HG03064 (cell line): ENCODE measurements at regions not wholly inside any gene's neighbourhood (a gene's known extent, or its start where the extent isn't known, plus 50 kb on each side); places are given as distances from the start of the nearest gene placed in this dataset.

Experiments used
- ATAC-seq: cut with Tn5 transposase; IDR thresholded peaks from one replicate; pipeline ENCODE4 v1.9.1; 2021; ENCODE audit warnings: low read depth; ENCODE audit not compliant: unreplicated experiment

DNA sequence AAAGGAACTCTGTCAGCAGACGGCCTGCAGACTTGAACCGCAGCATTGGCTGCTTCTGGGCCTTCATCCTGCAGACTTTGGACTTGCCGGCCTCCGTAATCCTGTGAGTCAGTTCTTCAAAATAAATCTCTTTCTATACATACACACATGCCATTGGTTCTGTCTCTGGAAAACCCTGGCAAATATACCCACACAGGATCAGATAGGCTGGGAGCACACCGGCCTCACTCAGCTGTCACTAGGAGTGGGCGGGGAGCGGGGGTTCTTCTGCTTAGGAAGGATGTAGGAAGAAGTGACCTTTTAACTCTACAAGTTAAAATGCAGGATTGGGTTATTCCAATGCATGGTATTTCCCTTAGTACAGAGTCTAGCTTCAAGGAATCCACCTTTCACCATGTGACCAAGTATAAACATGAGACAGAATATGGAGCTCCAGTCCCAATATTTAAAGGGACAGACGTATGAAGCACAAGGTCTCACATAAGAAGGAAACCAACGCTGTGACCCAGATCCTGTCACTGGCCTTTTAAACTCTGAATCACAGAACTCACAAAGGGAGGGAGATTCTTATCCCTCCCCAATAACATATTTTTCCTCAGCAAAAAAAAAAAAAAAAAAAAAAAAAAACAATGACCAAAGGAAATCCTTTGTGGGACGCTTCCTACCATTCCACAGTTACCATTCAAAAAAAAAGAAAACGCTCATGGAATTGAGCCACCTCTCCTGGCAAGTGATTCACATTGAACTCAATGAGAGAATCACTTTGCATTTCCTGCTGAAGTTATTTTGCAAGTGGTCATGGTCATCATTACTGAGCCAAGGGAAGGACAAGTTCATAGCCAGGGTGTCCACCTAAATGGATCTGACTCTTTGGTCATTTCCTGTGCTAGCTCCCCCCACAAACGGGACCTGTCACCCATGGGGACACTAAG is 352.9 kb downstream of the FOXO1 start:
- ATAC-seq, result no peak

DNA sequence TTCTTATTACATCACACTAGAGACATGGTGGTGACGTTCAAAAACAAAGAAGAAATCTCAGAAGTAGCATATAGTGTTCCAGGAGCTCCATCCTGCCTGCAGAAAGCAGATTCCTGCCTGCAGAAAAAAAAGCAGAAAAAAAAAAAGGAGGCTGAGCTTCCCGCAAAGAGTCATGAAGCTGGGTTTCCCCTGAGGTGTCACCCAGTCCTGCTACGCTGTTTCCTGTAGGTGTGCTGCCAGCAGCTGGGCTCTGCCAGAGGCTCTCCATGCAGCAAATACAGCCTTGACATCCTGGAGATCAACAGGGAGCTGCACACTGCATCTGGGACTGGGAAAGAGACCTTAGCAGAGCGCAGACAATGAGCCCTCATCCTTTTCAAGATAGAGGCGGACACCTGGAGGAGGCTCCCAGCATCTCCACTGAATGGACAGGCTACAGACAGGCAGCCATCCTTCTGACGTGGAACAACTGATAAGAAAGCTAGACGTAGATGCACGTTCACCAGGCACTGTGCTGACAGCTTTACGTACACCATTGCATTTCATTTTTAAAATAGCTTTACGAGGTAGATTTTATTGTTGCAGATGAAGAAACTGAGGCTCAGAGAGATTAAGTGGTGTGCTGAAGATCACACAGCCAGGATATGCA is 350.9 kb downstream of the FOXO1 start:
- ATAC-seq, result no peak

DNA sequence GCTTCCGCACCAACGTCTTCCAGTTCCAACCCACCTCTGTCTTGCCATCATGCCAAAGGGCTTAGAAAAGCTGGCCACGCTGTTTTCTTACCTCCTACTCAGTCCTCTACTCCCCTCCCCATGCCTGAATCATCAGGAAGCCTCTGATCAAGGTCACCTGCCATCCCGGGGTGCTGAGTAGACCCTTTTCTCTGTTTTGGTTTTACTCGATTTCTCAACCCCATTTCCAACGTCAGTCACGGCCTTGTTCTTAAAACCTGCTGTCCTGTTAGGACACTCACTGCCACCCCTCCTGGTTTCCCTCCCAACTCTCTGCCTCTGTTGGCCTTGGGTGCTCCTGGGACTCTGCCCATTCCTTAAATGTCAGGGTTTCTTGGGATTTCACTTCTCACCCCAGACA is 350.1 kb downstream of the FOXO1 start:
- ATAC-seq, result no peak

DNA sequence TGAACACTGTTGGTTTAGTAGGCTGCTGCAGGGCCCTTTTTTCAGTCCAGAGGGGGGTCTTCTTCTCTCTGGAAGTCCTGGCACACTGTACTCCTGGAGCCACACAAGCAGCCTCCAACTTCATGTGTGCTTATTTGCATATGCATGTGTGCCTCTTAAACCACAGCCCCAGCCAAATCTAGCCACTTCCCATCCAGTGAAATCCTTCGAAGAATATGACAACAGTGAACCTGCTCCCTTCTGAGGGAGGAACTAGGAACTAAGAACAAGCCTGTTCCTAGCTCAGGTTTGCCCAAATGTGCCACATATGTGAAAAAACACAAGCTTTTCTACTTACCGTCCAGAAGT is 348.5 kb downstream of the FOXO1 start:
- ATAC-seq, result no peak

DNA sequence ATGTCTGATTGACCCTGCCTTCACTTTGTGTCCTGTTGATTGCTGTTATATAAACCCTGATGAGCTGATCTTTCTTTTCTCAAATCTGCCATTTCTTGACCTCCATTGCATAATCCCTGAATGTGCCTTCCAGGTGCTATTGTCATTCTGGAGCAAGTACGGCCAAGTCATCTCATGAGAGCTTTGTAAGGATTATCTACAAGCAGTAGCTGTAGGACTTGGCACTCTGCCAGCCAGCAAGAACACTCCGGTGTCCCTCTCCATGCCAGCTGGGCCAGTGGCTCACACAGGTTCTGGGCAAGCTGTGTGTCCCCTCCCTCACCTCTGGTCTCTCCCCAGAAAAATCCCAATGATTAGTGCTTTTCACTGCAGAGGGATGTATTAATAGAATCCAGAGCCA is 348.1 kb downstream of the FOXO1 start:
- ATAC-seq, result no peak

DNA sequence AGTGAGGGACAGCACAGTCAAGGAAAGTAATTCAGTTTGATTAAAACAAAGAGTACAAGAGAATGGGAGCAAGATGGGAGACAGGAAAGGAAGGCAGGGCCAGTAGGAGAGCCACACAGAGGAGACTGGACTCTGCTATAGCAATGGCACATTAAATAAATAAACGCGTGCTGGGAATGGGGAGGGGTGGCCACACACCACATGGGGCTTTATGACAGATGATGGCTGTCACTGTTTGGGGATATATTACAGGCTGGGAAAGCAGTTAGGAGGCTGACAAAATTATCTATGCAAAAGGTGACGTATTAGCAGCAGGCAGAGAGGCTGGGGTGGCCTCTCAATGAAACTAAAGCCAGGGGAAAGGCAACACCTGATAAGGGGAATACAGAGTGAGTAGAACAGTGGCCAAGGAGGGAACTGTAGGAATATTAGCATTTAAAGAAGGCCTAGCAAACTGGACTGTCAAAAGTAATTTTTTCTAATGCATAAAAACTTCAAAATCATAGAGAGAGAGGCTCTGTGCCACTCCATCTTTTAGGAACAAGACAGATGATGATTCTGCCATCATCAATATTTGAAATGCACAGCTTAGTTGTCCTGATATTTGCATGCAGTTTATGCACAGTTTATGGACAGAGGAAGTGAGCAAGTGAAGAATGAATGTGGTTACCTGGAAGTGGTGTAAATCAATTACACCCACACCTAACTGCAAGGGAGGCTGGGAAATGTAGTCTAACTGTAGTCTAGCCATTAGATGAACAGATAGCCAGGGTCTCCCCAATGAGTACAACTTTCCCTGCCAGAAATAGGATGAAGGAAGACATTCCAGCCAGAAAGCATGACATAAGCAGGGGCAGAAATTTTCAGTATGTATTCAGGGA is 346.5 kb downstream of the FOXO1 start:
- ATAC-seq, result no peak

DNA sequence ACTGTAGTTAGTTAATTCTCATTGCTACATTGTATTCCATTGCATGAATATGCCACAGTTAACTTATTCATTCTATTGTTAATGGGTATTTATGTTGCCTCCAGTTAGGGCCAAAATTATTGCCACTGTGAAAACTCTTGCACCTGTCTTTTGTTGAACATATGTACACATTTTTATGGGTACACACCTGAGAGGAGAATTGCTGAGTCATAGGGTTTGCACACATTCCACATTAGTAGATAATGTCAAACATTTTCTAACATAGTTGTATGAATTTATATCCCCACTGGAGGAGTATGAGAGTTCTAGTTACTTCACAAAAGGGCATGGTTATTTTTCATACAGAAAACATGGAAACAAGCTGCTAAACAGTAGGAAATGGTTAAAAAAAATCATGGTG is 338.4 kb downstream of the FOXO1 start:
- ATAC-seq, result no peak

DNA sequence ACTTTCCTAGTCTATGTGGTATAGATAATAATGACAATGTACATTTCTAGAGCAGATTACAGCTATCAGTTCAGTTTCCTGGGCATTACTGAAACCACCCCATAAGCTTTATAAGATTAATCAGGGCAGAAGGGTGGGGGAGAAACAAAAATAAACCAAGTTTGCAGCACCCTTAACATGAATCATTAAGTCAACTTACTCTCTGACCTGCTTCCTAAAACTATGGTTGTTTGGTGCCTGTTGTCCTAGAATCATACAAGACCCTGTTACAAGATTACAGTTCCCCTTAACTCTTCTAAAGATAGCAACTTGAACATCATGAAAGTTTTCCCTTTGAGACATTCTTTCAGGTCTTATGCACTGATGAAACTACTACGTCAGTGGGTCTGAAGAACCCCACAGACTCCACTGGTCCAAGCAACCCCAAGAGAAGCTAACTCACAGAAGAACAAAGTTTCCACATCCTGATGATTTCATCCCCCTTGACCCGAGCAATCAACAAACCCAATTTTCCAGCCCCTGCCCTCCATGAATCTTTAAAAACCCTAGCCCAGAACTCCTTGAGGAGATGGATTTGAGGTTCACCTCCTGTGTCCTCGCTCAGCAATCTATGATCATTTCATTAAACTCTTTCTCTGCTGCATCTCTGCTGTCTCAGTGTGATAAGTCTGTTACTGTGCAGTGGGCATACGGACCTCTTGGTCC is 336.5 kb downstream of the FOXO1 start:
- ATAC-seq, result no peak

DNA sequence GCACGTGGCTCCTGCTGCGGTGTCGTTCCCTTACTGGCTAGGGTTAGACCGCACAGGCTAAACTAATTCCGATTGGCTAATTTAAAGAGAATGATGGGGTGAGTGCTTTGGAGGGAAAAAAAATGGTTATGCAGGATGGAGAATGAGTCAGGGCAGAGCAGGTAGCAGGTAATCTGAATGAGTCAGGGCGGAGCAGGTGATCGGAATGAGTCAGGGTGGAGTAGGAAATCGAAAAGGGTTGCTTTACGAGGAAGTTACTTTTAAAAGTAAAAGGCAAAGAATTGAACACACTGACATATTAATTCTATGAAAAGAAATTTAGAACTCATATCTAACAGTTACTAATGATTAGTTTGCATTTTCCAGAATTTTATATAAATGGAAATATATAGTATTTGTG is 335.5 kb downstream of the FOXO1 start:
- no peak for ATAC-seq

DNA sequence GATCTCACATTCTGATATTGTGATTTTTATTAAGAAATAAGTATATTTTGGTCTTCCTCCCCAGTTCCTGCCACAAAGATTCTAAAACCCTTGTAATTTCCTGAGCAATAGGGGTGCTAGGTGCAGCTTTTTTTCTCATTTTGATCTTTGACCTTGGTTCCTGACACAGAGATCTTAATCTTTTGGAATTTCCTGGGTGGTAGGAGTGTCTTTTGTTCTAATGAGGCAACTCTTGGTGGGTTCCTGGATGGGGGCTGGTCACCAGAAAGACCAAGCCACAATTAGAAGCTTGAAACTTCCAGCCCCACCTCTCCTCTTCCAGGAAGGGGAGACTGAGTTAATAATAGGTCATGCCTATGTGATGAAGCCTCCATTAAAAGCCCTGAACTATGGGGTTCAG is 334.6 kb downstream of the FOXO1 start:
- ATAC-seq, result no peak

DNA sequence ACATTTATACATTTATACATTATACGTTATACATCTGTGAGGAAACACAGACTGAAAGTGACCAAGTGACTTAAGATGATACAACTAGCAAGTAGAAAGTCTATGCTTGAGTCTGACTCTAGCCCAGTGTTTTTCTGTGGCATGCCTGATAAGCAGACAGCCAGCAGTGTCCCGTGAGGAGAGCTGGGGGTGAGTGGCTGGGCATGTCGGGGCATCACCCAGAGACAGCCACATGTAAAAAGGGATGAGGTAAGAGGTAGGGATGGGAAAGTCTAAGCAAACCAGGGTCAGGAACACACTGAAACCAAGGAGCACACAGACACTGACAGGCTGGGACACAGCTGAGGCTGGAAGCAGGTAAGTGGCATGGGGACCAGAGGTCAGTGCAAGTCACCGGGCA is 333.2 kb downstream of the FOXO1 start:
- no peak for ATAC-seq

DNA sequence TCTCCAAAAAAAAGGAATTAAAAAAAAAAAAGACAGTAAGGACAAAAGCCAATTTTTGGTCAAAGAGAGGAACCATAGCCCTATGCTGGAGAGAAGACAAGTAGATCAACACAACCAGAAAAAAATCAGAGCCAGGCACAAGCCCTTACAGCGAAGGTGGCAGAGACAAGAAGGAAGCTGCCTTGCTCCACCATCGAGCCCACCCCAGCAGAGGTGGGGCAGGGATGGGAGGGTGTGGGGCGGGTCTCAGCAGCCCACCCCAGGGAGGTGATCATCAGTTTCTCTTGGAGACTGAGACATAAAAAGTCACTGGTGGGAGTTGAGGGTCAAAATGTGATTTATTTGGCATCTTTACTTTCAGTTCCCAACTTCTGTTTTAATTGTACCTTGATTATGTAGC is 332.4 kb downstream of the FOXO1 start:
- ATAC-seq, result no peak

DNA sequence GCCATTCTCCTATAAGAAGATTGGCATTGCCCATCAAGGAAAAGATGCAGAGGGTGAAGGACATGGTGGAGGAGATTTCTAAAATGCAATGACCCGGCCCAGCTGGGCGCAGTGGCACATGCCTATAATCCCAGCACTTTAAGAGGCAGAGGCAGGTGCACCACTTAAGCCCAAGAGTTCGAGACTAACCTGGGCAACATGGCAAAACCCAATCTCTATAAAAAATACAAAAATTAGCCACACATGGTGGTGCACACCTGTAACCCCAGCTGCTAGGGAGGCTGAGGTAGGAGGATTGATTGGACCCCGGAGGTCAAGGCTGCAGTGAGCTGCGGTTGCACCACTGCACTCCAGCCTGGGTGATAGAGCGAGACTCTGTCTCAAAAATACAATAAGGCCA is 331.8 kb downstream of the FOXO1 start:
- no peak for ATAC-seq

DNA sequence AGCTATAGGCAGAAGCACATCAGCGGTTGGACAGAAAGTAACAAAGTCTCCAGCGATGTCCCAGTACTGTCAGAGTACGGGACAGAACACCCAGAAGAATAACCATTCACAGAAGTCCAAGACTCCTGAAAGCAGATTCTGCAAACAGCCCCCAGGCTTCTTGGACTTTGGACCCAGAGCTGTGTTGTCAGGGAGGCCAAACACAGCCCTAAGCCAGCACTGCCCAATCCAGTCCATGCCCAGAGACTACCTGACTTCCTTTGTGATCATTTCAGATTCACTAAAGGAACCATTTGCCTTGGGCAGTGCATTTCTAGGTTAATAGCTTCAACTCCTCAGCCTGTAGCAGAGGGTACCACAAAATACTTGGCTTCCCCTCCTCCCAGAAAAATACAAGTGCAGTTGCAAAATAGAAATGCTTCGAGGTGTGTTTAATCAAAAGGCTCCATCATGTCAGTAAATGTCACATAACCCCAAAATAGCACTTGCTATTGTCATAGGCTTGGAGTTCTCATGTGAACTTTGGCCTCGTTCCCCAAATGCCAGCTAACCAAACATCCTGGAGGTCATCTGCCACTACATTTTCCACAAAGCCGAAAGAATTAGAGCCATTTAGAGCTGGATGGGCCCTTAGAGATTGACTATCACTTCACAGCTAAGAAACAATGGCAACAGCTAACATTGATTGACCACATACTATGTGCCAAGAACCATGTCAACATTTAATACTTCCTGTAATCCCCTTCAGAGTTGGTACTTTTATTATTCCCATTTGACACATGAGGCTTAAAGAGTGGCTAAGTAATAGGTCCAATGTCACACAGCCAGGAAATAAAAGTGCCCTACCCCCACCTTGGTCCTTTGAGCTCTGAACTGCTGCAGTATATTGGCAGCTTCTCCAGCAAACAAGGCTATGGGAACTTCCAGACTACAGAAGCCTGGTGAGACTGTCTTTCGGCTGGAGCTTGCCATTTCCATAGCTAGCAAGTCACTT is 329.9 kb downstream of the FOXO1 start:
- no peak for ATAC-seq

DNA sequence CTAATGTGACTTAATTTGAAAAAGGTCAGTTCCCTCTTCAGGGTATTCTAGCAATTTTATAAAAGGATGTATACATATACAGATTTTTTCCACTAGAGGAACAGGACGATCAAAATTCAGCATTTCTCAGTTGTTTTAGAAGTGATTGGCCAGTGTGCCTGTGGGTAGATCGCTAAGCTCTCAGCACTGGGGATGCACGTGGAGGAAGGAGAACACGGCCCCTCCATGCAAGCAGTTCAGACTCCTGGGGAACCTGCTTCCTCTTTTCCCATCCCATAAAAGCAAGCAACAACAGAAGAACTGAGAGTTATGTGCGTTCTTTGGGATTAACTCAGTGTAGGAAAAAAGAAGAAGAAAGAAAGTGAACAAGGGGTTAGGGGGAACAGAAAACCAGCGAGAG is 328.8 kb downstream of the FOXO1 start:
- no peak for ATAC-seq

DNA sequence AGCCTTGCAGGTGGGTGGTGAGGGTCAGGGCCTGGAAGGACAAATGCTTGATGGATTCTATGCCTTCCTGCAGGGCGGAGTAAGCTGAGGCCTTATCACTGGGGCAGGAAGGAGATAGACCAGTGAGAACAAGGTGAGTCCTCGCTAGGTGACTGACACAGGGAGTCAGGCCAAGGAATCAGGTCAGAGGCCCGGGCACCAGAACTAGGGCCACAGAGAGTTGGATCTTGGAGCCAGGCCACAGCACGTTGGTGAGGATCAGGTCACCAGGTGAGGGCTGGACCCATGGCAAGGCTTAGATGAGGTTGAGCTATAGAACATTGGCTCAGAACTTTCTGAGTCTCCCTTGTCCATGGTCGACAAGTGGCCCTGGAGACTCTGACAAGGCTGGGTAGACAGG is 328.2 kb downstream of the FOXO1 start:
- ATAC-seq, result no peak

DNA sequence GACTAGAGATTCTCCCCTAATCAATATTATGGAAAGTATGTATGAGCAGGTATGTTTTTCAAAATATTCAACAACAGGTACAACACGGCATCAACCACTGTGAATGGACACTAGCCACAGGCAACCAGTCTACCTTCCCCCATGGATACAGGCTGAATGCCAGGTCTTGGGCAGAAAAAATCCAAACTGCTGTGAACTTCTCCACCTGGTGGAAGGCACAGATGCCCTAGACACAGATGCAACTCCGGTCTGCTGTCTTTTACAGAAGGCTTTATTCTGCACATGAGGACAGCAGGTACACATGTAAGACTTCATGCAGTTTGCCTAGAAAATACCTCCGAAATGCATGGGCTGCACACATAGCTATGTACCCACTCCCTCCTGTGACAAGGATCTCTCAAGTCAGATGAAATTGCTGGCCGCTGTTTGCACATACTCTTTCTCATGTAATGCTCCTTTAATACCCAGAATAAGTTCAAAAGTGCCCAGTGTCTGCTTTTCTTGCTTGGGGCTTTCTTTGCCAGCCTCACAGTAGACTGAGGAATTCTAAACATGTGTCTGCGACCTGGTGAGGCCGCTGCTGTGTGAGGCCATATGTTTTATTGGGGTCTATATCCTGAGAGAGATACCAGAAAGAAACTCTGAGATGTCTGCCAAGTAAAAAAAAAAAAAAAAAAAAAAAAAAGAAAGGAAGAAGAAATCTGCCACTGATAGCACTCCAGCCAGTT is 325.9 kb downstream of the FOXO1 start:
- ATAC-seq, result no peak

DNA sequence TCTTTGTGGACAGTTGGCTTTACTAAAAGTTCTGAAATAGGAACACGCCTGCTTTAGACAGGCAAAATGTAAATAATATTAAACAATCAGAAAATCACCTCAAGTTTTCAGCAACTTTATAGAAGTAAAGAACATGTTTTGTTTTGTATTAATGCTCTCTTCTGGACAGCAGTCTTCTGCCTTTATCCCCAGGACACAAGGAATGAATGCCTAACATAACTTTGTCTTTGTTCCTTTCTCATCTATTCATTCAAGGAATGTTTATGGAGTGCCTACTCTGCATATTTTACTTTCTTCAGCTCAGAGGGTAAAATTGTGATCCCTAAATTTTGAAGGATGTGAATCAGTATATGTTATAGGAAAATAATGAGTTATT is 325.4 kb downstream of the FOXO1 start:
- ATAC-seq, result no peak

DNA sequence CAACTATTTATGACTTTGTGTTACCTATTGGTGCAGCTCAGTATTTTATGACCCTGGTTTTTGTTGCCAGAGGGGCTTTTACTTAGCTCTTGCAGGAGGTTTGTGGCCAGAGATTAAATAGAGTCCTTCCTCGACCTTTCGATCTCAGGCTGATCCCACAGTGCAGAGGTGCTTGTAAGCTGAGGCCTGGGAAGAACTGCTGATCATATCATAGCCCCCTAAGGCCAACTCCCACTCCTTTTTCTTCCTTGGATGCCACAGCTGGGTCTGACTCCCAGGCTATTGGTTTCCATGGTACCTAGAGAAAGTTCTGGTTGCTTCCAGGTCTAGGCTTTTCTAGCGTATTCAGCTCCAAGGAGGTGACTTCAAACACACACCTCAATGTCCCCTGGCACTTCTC is 324.9 kb downstream of the FOXO1 start:
- ATAC-seq, result no peak
